ENCODE measurements at regions not wholly inside any gene's neighbourhood (a gene's known extent, or its start where the extent isn't known, plus 50 kb on each side); places are given as distances from the start of the nearest gene placed in this dataset.

DNA sequence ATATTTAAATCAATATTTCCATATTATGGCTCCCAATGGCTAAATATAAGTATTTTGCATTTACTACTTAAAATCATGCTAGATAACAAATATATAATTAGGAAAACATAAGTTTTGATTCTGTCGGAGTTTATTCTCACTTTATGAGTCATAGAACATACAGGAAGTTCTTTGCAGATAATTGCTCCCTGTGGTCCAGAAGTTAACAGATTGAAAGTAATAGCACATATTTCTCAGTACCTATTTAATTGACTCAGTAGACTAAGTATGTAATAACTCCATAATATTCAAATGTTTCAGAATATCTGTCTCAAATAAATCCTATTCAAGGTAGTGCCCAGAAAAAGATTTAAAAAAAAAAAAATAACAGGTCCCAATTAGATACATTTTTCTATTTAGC is 806.0 kb upstream of the ATXN7L3B start:
- Histone ChIP-seq H3K4me2 (ENCODE audit: control insufficient read depth, extremely low read depth, insufficient read depth, low read depth, low read length) (no peak overlapping the region), H3K9ac (ENCODE audit: control insufficient read depth, extremely low read depth, insufficient read depth, low read length) (no peak overlapping the region), H3K4me3 (ENCODE audit: control insufficient read depth in 2 of 3, extremely low read depth in 1 of 3, insufficient read depth in 2 of 3, low read depth in 1 of 3, low read length in 3 of 3) (no peak overlapping the region), H3K79me2 (ENCODE audit: control insufficient read depth, insufficient read depth, low read length) (no peaks in the 10 kb centered on the region), H3K27me3 (ENCODE audit: control insufficient read depth, extremely low read depth, insufficient read depth, low read length) (no peaks in the 10 kb centered on the region), H3K27ac (ENCODE audit: control insufficient read depth, insufficient read depth, low read length) (no peak overlapping the region), H3K9me1 (ENCODE audit: control insufficient read depth, extremely low read depth, insufficient read depth, low read length) (no peaks in the 10 kb centered on the region), H3K36me3 (ENCODE audit: control insufficient read depth in 2 of 2, extremely low read depth in 1 of 2, insufficient read depth in 2 of 2, low read length in 2 of 2) (no peaks in the 10 kb centered on the region), H3K4me1 (ENCODE audit: control insufficient read depth, extremely low read depth, insufficient read depth, low read length) (no peaks in the 10 kb centered on the region), H2AFZ (ENCODE audit: control insufficient read depth, low read length) (no peak overlapping the region), H3K9me3 (ENCODE audit: control insufficient read depth, low read depth, low read length) (no peaks in the 10 kb centered on the region), H4K20me1 (ENCODE audit: control insufficient read depth, extremely low read depth, insufficient read depth, low read length) (no peaks in the 10 kb centered on the region)
- TF ChIP-seq CTCF (optimal IDR thresholded peaks at IDR 0.05 in 1 of 3, IDR thresholded peaks at IDR 0.05 in 1 of 3, conservative IDR thresholded peaks at IDR 0.05 in 1 of 3; ENCODE audit: extremely low read depth in 1 of 3, insufficient read depth in 2 of 3, low read length in 3 of 3) (no peak), EZH2 (IDR thresholded peaks at IDR 0.05; ENCODE audit: low read length) (no peak)
- dilution Hi-C loops (cut with MboI; ENCODE audit: extremely low pct_ligation_motif_present, low sequenced_read_pairs) = no loop called here
- no peak for DNase-seq (ENCODE audit: low read depth, low spot score)
- FAIRE-seq = no peak

GRCh38 chr12:73769337-73769736 is 768.3 kb upstream of the ATXN7L3B start:
- Histone ChIP-seq H3K27me3 (ENCODE audit: control insufficient read depth, extremely low read depth, insufficient read depth, low read length) (no peaks in the 10 kb centered on the region), H3K9ac (ENCODE audit: control insufficient read depth, extremely low read depth, insufficient read depth, low read length) (no peak overlapping the region), H2AFZ (ENCODE audit: control insufficient read depth, low read length) (no peak overlapping the region), H3K9me1 (ENCODE audit: control insufficient read depth, extremely low read depth, insufficient read depth, low read length) (no peaks in the 10 kb centered on the region), H3K9me3 (ENCODE audit: control insufficient read depth, low read depth, low read length) (no peaks in the 10 kb centered on the region), H3K4me2 (ENCODE audit: control insufficient read depth, extremely low read depth, insufficient read depth, low read depth, low read length) (no peak overlapping the region), H3K4me1 (ENCODE audit: control insufficient read depth, extremely low read depth, insufficient read depth, low read length) (no peaks in the 10 kb centered on the region), H3K27ac (ENCODE audit: control insufficient read depth, insufficient read depth, low read length) (no peak overlapping the region), H3K79me2 (ENCODE audit: control insufficient read depth, insufficient read depth, low read length) (no peaks in the 10 kb centered on the region), H3K4me3 (ENCODE audit: control insufficient read depth in 2 of 3, extremely low read depth in 1 of 3, insufficient read depth in 2 of 3, low read depth in 1 of 3, low read length in 3 of 3) (no peak overlapping the region), H3K36me3 (ENCODE audit: control insufficient read depth in 2 of 2, extremely low read depth in 1 of 2, insufficient read depth in 2 of 2, low read length in 2 of 2) (no peaks in the 10 kb centered on the region), H4K20me1 (ENCODE audit: control insufficient read depth, extremely low read depth, insufficient read depth, low read length) (no peaks in the 10 kb centered on the region)
- dilution Hi-C loops (cut with MboI; ENCODE audit: extremely low pct_ligation_motif_present, low sequenced_read_pairs) = no loop called here
- DNase-seq (ENCODE audit: low read depth, low spot score) = no peak
- no peak for FAIRE-seq
- TF ChIP-seq EZH2 (IDR thresholded peaks at IDR 0.05; ENCODE audit: low read length) = no peak
- TF ChIP-seq CTCF (optimal IDR thresholded peaks at IDR 0.05 in 1 of 3, IDR thresholded peaks at IDR 0.05 in 1 of 3, conservative IDR thresholded peaks at IDR 0.05 in 1 of 3; ENCODE audit: extremely low read depth in 1 of 3, insufficient read depth in 2 of 3, low read length in 3 of 3) = no peak

Measured in keratinocyte (primary cell).